ENCODE measurements at regions not wholly inside any gene's neighbourhood (a gene's known extent, or its start where the extent isn't known, plus 50 kb on each side); places are given as distances from the start of the nearest gene placed in this dataset.
"Not testable (repeated sequence)": the region's sequence is repeated elsewhere in the genome, so short reads cannot be mapped to it uniquely, and the experiment has no call there.

DNA sequence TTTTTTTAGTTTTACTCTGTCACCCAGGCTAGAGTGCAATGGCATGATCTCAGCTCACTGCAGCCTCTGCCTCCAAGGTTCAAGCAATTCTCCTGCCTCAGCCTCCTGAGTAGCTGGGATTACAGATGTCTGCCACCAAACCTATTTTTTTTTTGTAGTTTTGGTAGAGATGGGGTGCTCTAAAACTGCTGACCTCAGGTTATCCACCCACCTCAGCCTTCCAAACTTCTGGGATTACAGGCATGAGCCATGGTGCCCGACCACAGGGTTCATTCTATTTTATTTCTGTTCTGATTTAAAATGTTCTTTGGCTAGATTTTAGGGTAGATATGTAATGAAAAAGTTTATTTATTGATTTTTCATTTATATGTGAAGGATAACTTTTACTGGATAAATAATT lies 1062.8 kb upstream of the NOVA1 start:
- DNase-seq, result no peak

DNA sequence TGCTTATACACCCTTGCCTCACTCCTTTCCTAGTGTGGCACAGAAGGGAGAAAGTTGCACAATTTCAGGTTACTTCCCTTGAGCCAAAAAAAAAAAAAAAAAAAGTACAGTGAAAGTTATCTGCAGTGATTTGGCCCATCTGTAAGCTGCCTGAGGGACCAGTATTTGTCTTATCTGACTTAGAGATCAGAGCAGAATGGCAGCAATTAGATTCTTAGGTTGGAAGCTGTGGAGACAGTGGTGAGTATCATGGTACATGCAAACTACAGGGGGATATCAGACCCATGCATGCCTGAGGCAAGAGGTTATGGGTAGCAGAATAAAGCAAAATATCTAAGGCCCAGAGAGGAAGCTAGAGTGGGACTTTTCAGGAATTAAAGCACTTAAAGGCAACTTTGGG lies 1070.7 kb upstream of the NOVA1 start:
- no peak for DNase-seq

DNA sequence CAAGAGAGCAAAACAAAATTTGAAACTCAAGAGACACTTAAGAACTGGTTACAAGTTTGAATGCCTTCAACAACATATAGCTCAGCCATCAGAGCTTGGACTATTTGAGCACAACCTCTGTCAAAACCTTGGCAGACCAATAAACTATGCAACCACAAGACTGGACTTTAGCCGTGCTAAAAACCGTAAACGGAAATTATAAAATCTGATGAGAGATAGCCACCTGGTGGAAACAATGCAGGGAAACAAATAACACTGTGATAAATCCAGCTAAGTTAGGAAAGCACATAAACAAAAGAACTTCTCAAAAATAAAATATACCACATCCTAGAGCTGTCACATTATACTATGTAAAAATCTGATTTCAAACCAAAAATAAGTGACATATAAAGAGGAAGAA lies 1074.2 kb upstream of the NOVA1 start:
- DNase-seq, result no peak

DNA sequence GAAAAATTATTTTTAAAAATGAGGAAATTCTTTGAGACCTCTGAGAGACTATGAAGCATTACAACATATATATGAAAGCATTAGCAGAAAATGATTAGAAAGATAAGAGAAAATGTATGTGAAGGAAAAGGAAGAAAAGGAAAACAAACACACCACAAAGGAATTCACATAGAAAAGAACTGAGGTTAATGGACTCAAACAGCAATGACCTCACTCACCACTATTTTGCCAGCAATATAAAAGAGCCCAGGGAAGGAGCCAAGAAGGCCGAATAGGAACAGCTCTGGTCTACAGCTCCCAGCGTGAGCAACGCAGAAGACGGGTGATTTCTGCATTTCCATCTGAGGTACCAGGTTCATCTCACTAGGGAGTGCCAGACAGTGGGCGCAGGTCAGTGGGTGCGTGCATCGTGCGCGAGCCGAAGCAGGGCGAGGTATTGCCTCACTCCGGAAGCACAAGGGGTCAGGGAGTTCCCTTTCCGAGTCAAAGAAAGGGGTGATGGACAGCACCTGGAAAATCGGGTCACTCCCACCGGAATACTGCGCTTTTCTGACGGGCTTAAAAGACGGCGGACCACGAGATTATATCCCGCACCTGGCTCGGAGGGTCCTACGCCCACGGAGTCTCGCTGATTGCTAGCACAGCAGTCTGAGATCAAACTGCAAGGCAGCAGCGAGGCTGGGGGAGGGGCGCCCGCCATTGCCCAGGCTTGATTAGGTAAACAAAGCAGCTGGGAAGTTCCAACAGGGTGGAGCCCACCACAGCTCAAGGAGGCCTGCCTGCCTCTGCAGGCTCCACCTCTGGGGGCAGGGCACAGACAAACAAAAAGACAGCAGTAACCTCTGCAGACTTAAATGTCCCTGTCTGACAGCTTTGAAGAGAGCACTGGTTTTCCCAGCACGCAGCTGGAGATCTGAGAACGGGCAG lies 1075.2 kb upstream of the NOVA1 start:
- DNase-seq, result not testable (repeated sequence)

DNA sequence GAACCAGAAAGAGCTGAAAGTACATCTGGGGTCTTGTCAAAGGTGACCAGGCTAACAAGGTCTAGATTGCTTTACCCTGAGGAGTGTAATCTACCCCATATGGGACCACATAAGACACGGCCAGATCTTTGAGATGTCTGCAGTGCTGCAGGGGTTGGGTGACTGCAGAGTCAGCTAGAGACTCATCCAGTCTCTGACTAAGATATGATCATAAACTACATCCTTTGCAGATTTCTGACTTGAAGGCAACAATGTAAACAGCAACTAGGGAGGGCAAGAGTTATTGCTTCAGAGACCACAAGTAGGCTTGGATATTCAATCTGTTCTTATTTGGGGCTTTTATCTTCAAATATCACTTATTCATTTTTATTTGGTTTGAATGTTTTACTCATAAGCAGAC lies 1080.5 kb upstream of the FOXG1 start:
- DNase-seq, result no peak

DNA sequence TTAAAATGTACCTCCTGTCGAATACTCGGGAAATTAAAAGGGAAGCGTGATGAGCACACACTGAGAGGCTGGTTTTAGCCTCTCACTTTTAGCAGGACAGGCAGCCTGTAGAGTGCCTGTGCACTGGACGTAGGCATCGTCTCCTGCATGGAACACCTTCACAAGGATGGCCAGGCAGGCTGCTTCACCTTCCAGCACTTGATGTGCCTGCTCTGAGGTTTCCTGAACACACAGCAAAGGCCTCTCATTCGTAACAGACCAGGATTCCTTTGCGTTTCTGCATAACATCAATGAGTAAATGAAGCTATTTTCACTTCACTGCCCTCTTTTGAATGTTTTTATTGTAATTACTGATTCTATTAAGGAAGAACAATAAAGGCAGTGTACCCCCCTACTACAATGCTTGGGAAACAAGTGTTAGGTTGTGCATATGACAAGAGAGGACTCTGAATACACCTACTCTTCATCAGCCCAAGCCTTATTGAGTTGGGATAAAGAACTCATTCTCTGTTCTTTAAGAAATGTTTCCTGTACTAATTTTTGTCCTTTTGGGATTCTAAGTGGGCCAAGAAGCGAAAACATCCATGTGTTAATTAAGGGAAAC lies 1077.6 kb upstream of the FOXG1 start:
- DNase-seq, result no peak

DNA sequence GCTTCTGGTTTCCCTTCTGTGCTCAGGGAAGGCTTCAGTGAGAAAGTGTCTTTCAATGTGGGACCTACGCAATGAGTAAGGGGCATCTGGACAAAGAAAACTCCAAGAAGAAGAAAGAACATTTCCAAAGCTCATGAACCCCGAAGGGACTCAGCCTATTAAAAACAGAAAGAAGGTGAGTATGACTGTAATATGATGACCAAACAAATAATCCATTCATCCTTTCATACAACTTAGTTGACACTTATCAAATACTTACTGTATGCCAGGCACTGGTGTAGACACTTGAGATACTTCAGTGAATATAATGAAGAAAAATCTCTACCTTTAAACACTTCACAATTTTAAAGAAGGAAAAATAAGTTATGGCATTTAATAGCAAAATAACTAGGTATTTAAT lies 1054.2 kb upstream of the FOXG1 start:
- DNase-seq, result no peak

DNA sequence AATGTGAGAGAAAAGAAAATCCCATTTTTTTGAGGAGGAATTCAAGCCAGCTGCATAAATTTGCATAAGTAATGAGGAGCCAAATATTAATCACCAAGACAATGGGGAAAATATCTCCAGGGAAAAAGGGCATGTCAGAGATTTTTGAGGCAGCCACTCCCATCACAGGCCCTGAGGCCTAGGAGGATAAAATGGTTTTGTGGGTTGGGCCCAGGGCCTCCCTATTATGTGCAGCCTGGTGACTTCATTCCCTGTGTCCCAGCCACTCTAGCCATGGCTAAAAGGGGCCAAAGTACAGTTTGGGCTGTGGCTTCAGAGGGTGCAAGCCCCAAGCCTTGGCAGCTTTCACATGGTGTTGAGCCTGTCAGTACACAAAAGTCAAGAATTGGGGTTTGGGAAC lies 1051.0 kb upstream of the FOXG1 start:
- no peak for DNase-seq

DNA sequence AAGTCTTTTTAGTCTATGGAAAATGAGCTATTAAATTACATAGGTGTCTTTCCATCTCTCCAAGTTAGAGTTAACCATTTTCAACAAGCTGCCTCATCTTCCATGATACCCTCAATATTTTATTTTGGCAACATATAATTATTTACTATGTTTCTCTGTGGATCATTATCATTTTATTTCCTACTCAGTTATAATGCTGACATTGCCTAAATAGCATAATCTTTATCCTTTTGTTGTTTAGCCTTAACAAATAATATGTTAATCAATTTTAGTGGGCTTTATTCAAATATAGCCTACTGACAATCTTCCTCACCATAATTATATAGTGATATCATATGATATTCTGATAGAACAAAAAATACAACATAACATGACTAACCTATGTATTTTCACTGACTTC lies 1044.8 kb upstream of the FOXG1 start:
- DNase-seq, result no peak

DNA sequence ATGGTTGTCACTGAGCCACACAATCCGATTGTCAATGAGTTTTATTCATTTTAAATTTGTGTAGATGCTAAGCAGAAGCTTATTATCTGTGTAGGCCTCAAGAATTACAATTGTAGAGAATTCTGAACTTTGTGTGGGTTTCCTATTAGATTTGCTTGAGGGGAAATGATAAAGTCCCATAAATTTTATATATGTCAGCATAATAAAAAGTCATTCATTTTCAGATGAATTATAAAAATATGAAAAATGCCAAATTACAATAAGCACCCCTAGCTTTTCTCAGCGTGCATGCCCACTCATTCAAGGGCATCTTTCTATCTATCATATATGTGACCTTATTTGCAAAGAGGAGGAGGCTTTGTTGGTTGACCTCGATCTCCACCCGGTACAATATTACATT lies 1041.1 kb upstream of the FOXG1 start:
- DNase-seq, result no peak

DNA sequence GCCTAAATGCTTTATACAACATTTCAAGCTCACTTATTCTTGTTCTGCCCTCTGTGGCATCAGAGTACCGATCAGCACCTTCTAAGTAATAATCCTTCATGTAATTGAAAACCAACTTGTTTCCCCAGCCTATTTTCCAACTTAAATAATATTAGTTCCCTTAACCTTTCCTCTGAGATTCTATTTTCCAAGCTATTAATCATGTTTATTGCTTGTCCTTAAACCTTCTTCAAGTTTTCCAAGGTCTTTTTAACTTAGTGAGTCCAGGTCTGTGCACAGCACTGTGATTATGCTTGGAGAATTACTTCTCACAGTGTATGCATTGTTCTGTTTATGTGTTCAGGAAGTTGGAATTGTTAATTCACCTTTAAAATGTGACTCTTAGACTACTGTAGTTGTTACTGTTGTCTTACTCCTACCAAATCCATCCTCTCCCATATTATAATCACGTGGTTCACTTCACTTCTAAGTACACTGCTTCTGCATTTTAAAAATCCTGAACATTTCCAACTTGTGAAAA lies 1039.3 kb upstream of the FOXG1 start:
- no peak for DNase-seq

DNA sequence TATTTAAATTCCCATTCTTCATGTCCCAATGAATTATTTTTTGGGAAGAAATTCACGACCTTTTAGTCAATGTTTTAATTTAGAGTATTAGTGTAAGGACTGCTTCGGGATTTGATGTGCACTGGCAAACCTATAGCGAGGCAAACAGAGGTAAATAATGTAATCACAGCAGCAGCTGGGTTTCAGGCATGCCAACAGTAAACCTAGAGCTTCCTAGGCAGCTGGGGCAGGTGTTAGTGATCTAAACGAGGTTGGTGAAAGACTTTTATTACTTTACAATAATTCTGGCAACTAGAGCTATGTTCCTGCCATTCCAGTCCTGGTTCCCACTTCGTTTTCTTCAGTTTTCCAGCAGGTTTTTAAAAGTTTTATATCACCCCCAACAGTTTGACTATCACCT lies 1036.4 kb upstream of the FOXG1 start:
- DNase-seq, result peak; percentile 16

DNA sequence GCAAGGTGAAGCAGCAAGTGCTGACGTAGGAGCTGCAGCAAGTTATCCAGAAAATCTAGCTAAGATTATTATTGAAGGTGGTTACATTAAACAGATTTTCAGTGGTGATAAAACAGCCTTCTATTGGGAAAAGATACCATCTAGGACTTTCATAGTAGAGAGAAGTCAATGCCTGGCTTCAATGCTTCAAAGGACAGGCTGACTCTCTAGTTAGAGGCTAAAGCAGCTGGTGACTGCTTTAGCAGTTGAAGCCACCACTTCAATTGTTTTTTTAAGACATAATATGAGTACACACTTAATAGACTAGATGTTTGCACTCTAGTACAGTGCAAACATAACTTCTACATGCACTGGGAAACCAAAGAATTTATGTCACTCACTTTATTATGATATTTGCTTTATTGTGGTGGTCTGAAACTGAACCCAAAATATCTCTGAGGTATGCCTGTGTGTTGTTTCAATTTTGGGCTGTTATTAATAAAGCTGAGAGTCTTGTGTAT lies 1026.9 kb upstream of the FOXG1 start:
- peak; percentile 63 for DNase-seq

DNA sequence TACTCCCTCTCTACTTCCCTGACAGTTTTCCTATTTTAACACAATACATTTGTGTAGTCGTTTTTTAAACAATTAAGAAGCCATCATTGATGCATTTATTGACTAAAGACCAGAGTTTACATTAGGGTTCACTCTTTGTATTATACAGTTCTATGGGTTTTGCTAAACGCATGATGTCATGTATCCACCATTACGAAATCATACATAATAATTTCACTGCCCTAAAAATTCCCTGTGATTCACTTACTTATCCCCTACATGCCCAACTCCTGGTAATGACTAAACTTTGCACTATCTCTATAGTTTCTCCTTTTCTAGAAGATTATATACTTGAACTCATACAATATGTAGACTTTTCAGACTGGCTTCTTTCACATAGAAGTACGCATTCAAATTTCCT lies 1016.5 kb upstream of the FOXG1 start:
- no peak for DNase-seq

DNA sequence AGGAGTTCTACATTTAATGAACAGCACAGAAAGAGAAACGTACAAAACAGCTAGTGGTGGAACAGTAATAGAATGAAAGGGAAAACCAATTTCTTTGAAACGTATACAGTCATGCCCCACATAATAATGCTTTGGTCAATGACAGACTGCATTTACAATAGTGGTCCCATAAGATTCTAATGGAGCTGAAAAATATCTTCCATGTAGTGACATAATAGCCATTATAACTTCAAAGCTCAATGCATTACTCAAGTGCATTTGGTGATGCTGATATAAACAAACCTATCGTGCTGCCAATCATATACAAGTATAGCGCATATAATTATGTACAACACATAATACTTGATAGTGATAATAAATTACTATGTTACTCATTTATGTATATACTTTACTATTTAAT lies 1008.9 kb upstream of the FOXG1 start:
- DNase-seq, result not testable (repeated sequence)

DNA sequence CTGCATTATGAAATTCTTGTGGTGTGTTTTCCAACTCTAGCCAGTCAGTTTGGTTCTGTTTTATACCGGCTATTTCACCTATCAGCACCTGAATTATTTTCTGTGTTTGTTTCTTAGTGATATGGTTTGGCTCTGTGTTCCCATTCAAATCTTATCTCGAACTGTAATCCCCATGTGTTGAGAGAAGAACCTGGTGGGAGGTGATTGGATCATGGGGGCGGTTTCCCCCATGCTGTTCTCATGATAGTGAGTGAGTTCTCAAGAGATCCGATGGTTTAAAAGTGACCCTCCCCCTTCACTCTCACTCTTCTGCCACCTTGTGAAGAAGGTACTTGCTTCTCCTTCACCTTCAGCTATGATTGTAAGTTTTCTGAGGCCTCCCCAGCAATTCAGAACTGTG lies 1006.2 kb upstream of the FOXG1 start:
- DNase-seq, result not testable (repeated sequence)

DNA sequence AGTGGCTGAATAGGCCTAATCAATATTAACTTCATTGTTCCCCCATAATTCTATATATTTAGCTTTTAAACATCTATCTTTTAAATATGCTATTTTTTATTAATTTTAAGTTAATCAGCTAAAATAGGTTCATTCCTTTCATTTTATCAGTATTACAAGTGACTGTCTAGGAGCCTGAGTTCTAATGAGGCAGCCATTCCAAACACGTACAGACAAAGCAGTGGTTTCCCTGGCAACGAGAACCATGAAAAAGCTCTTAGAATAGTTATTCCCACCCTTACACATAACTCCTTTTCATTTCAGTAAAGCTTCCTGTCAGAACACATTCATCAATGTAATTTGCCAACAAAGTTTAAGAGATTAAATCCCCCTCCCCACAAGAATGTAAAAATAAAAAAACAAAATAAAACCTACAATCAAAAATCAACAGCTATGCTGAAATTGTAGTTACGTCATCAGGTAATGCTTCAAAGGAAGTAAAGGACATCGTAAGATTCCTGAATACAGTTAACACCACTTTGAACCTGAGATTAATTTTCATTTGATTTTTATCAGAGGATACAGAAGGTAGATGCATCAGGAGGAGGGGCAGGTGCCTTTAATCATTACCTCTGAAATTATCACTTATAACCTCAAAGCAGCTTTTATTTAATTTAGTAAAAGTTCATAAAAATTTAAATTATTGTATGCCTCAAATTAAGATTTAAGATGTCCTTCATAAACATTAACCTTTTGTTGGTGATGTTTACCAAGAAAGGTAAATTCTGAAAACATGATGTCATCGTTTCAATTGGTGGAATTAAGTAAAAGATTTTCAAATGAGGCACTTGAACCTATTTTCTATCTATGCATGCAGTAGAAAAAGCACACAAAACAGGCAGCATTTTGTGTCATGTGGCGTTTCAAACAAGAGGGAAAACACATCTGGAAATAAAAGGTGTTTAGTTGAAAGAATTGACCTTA lies 967.2 kb upstream of the FOXG1 start:
- not testable (repeated sequence) for DNase-seq

DNA sequence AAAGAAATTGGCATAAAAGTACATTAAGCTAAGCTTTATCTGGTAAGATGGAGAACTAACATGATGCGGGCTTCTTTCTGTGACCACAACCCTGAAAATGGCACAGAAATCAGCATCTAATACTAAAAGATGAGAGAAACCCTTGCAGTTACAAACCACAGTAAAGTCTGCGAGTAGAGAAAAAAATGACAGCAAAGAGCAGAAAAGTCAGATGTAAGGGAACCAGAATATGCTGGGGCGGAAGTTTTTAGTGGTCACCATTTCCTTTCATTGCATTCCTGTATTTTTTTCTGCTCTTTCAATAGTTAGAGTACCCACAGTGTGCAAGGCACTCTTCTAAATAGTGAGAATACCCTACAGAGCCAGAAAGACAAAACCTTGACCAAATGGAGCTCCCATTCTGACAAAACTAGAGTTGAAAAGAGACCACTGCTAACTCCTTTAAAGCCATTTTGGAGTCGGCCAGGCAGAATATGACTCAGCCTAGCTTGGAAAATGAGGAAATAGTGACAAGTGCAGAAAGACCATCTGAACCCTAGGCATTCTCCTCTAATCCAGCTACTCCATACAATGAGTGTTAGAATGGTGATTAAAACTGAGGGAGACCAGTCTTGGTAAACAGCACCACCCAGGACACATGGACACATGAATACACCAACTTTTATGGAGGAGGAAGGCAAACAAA lies 948.7 kb upstream of the FOXG1 start:
- DNase-seq, result not testable (repeated sequence)

DNA sequence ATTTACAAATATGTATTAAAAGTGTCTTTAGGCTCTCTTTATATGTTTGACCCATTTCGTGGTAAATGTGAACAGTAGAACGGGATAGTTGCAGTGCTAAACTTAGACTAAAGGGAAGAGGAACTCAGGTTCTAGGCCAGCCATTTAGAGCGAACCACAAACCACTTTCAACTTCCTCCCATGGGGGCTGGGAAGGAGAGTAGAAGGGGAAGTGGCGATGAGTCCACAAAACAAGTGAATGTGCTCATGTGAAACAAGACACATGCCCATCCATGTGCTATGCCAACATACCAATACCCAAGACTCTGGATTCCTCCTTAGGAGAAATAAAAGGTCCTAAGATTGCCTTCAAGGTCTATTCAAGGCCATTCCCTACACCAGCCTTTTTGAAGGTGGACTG lies 940.4 kb upstream of the FOXG1 start:
- DNase-seq, result not testable (repeated sequence)

DNA sequence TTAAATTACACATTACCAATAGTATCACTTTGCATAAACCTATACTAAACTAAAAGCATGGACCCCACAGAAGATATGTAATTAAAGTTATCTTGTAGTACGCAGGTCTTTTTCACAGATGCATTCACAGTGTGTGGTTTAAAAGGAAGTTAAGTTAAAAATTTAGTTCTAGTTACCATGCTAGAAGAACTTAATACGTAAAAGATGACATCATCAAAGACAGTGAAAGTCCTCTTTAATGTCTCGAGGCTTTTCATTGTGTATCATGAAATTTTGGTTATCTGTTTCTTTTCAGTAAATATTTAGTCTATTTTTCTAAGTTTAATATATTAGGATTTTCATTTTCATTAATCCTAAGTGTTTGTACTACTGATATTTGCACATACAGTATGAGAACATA lies 934.6 kb upstream of the FOXG1 start:
- DNase-seq, result not testable (repeated sequence)

DNA sequence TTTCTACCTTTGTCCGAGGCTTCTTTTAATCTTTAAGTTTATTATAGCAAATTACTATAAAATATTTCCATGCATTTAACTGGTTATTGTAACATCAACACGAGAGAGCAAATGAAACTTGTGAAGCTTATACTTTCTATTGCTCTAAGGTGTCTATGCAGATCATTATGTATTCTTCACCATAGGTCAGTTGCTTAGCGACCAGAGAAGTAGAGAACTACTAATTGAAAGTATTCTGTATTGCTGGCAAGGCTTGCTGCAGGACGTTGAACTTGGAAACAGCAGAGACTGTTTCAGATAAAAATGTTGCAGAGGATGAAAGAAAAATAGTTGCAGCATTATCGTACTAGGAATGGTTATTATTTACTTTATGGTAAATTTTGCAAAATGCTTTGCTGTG lies 933.6 kb upstream of the FOXG1 start:
- not testable (repeated sequence) for DNase-seq

DNA sequence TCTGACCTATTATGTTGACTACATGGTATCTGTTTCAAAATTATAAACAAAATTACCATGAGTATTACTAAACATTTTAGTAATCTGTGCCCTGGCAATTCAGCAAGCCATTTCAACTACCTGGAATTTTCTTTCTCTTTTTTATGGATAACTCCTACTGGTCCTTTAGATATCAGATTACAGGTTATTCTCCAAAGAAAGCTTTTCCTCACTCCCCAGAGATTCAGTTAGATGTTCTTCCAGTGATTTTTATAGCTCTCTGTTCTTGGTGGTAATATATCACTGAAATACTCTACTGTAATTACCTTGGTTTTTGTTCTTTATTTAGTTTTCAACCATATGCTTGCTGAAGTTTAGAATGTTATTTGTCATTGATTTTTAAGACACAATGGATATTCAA lies 930.2 kb upstream of the FOXG1 start:
- no peak for DNase-seq
